HepG2 (cell line): ENCODE measurements at regions not wholly inside any gene's neighbourhood (a gene's known extent, or its start where the extent isn't known, plus 50 kb on each side); places are given as distances from the start of the nearest gene placed in this dataset.

Source experiments
- CSRNP1 ChIP-seq: sonication (generic); formaldehyde crosslinking; IDR thresholded peaks from 2 replicates; pipeline ENCODE4 v1.8.1; 2023; ENCODE audit warnings: mild to moderate bottlenecking, missing genetic modification reagents
- GABPA ChIP-seq, 2 experiments: IDR thresholded peaks; 2 replicates each; pipeline ENCODE4 v1.6.1; 2011 to 2016; ENCODE audit warnings: low read depth in 2 of 2, low read length in 1 of 2, missing biosample characterization in 1 of 2, missing genetic modification characterization in 1 of 2
- HBP1 ChIP-seq: IDR thresholded peaks from 2 replicates; pipeline ENCODE4 v1.6.1; 2016; ENCODE audit warnings: low read depth, control low read depth
- HOXA9 ChIP-seq: sonication (generic); formaldehyde crosslinking; IDR thresholded peaks from 2 replicates; pipeline ENCODE4 v1.8.1; 2022; ENCODE audit warnings: missing genetic modification reagents, mild to moderate bottlenecking, moderate library complexity, borderline replicate concordance
- MED8 ChIP-seq: sonication (generic); formaldehyde crosslinking; IDR thresholded peaks from 2 replicates; pipeline ENCODE4 v1.8.1; 2023; ENCODE audit warnings: mild to moderate bottlenecking, missing genetic modification reagents; ENCODE audit not compliant: insufficient replicate concordance
- SIX1 ChIP-seq: sonication (generic); formaldehyde crosslinking; IDR thresholded peaks from 2 replicates; pipeline ENCODE4 v1.4.0; 2020; ENCODE audit warnings: missing genetic modification reagents, borderline replicate concordance
- TFDP2 ChIP-seq: sonication (generic); formaldehyde crosslinking; IDR thresholded peaks from 2 replicates; pipeline ENCODE4 v1.4.0; 2020; ENCODE audit warnings: missing genetic modification reagents
- ZNF326 ChIP-seq: sonication (generic); formaldehyde crosslinking; IDR thresholded peaks from 2 replicates; pipeline ENCODE4 v1.4.0; 2020; ENCODE audit warnings: missing genetic modification reagents, borderline replicate concordance
- ZNF550 ChIP-seq: sonication (generic); formaldehyde crosslinking; IDR thresholded peaks from 2 replicates; pipeline ENCODE4 v1.4.0; 2020; ENCODE audit warnings: mild to moderate bottlenecking, missing genetic modification reagents, borderline replicate concordance
- ZNF639 ChIP-seq: conservative IDR thresholded peaks from 2 replicates; pipeline ENCODE4 v1.6.1; 2018; ENCODE audit warnings: missing genetic modification reagents
- ZNF766 ChIP-seq: sonication (generic); formaldehyde crosslinking; IDR thresholded peaks from 2 replicates; pipeline ENCODE4 v1.5.0; 2020; ENCODE audit warnings: missing genetic modification reagents, borderline replicate concordance
- TF ChIP-seq, protein P1 (sequence below): sonication (generic); formaldehyde crosslinking; IDR thresholded peaks from 2 replicates; pipeline ENCODE4 v1.4.0; 2020; ENCODE audit warnings: low read depth, missing genetic modification reagents
- TF ChIP-seq, protein P2 (sequence below): sonication (generic); formaldehyde crosslinking; IDR thresholded peaks from 2 replicates; pipeline ENCODE4 v1.5.0; 2020; ENCODE audit warnings: missing genetic modification reagents, mild to moderate bottlenecking, borderline replicate concordance
- TF ChIP-seq, protein P3 (sequence below): sonication (generic); formaldehyde crosslinking; IDR thresholded peaks from 2 replicates; pipeline ENCODE4 v1.4.0; 2020; ENCODE audit warnings: missing genetic modification reagents

DNA sequence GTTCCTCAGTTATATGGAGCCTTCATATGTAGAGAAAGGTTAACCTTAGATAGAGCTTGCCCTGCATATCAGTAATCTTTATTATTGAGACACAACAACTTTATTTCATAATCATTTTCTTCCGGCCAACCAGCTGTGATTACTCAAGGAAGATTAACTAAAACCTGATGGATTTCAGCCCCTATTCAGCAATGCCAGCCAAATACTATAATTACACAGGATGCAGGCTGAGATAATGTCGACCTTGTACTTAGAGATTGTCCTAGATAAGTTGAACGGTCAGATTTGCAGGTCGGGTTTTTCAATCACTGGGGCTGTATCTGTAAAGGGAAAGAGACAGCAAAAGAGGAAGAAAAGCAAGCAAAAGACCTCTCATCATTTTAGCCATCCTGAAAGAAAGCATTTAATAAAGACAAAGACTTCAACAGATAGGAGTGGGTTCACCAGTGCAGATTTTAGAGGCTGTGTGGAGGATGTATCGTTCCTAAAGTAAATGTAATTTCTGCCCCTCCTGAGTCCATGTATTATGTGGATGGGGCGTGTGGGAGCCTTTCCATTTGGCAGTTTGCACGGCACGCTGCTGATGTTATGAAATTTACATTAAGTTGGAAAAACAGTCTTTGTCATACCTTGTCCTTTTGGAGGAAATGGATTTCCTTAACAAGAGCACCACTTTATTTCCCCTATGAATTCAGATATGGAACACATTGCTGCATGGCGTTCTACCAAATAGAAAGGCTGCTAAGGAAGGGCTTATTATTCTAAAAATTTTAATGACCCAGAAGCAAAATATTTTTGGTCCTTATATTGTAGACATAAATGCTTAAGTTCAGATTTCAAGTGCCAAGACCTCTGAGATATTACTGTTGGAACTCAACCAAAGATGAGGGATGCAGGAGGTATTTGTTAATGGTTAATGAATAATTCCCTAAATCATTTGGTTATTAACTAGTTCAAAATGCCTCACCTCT, 496.7 kb downstream of the SPRY1 start (continued):
- TF ChIP-seq, protein P1, sequence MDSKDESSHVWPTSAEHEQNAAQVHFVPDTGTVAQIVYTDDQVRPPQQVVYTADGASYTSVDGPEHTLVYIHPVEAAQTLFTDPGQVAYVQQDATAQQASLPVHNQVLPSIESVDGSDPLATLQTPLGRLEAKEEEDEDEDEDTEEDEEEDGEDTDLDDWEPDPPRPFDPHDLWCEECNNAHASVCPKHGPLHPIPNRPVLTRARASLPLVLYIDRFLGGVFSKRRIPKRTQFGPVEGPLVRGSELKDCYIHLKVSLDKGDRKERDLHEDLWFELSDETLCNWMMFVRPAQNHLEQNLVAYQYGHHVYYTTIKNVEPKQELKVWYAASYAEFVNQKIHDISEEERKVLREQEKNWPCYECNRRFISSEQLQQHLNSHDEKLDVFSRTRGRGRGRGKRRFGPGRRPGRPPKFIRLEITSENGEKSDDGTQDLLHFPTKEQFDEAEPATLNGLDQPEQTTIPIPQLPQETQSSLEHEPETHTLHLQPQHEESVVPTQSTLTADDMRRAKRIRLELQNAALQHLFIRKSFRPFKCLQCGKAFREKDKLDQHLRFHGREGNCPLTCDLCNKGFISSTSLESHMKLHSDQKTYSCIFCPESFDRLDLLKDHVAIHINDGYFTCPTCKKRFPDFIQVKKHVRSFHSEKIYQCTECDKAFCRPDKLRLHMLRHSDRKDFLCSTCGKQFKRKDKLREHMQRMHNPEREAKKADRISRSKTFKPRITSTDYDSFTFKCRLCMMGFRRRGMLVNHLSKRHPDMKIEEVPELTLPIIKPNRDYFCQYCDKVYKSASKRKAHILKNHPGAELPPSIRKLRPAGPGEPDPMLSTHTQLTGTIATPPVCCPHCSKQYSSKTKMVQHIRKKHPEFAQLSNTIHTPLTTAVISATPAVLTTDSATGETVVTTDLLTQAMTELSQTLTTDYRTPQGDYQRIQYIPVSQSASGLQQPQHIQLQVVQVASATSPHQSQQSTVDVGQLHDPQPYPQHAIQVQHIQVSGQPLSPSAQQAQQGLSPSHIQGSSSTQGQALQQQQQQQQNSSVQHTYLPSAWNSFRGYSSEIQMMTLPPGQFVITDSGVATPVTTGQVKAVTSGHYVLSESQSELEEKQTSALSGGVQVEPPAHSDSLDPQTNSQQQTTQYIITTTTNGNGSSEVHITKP (CRISPR knock-in tag) = no peak
- TF ChIP-seq TFDP2 (no peak), MED8 (peak; percentile 23), HOXA9 (CRISPR knock-in tag) (no peak), CSRNP1 (CRISPR knock-in tag) (no peak), ZNF550 (CRISPR knock-in tag) (no peak), ZNF326 (no peak), HBP1 (CRISPR knock-in tag) (no peak), ZNF766 (no peak), GABPA (IDR thresholded peaks at IDR 0.05; ENCODE audit: low read depth, low read length) (no peak), GABPA (CRISPR knock-in tag; IDR thresholded peaks at IDR 0.05; ENCODE audit: low read depth) (no peak), ZNF639 (CRISPR knock-in tag) (no peak), SIX1 (CRISPR knock-in tag) (peak; percentile 17; the same call in 1 of the 2 replicates)
- TF ChIP-seq, protein P2, sequence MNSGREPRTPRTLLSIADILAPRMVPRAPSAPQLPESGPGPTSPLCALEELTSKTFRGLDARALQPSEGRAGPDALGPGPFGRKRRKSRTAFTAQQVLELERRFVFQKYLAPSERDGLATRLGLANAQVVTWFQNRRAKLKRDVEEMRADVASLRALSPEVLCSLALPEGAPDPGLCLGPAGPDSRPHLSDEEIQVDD (CRISPR knock-in tag) = no peak
- TF ChIP-seq, protein P3, sequence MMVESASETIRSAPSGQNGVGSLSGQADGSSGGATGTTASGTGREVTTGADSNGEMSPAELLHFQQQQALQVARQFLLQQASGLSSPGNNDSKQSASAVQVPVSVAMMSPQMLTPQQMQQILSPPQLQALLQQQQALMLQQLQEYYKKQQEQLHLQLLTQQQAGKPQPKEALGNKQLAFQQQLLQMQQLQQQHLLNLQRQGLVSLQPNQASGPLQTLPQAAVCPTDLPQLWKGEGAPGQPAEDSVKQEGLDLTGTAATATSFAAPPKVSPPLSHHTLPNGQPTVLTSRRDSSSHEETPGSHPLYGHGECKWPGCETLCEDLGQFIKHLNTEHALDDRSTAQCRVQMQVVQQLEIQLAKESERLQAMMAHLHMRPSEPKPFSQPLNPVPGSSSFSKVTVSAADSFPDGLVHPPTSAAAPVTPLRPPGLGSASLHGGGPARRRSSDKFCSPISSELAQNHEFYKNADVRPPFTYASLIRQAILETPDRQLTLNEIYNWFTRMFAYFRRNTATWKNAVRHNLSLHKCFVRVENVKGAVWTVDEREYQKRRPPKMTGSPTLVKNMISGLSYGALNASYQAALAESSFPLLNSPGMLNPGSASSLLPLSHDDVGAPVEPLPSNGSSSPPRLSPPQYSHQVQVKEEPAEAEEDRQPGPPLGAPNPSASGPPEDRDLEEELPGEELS (CRISPR knock-in tag) = peak; percentile 81
